Stimulated activated CD4-positive, alpha-beta T cell treated with anti-CD3 and anti-CD28 coated beads, Interleukin-15, amount 100 ng/mL, for 48 hours (primary cell): ENCODE measurements at regions not wholly inside any gene's neighbourhood (a gene's known extent, or its start where the extent isn't known, plus 50 kb on each side); places are given as distances from the start of the nearest gene placed in this dataset.

Source experiments
- DNase-seq, 2 donors: peaks; one replicate each; pipeline ENCODE4 v3.0.0-alpha.2; 2020; ENCODE audit warnings: low read depth in 2 of 2

- no peak for DNase-seq
Observed at GRCh38 chr9:107723015-107723414, 233.4 kb upstream of the KLF4 start.

- no peak for DNase-seq
Observed at GRCh38 chr9:107721705-107722245, 232.2 kb upstream of the KLF4 start.

GRCh38 chr9:107720501-107720900 lies 230.9 kb upstream of the KLF4 start:
- DNase-seq: no peak

- DNase-seq: no peak
Observed at GRCh38 chr9:107717529-107718314, 228.2 kb upstream of the KLF4 start.

- no peak for DNase-seq
Observed at GRCh38 chr9:107715740-107716139, 226.2 kb upstream of the KLF4 start.

GRCh38 chr9:107713470-107713869 lies 223.9 kb upstream of the KLF4 start:
- no peak for DNase-seq

GRCh38 chr9:107712390-107712789 lies 222.8 kb upstream of the KLF4 start:
- no peak for DNase-seq

- no peak for DNase-seq
Observed at GRCh38 chr9:107711542-107711941, 222.0 kb upstream of the KLF4 start.

GRCh38 chr9:107710953-107711352 lies 221.4 kb upstream of the KLF4 start:
- DNase-seq: no peak

- no peak for DNase-seq
Observed at GRCh38 chr9:107710546-107710945, 221.0 kb upstream of the KLF4 start.

GRCh38 chr9:107708791-107709190 lies 219.2 kb upstream of the KLF4 start:
- DNase-seq: no peak

GRCh38 chr9:107707915-107708441 lies 218.4 kb upstream of the KLF4 start:
- no peak for DNase-seq

- no peak for DNase-seq
Observed at GRCh38 chr9:107707428-107707837, 217.9 kb upstream of the KLF4 start.

- DNase-seq: no peak
Observed at GRCh38 chr9:107706701-107707427, 217.3 kb upstream of the KLF4 start.

- no peak for DNase-seq
Observed at GRCh38 chr9:107705521-107705920, 216.0 kb upstream of the KLF4 start.

GRCh38 chr9:107704774-107705173 lies 215.2 kb upstream of the KLF4 start:
- no peak for DNase-seq

- no peak for DNase-seq
Observed at GRCh38 chr9:107703651-107704050, 214.1 kb upstream of the KLF4 start.

GRCh38 chr9:107700847-107701246 lies 211.3 kb upstream of the KLF4 start:
- no peak for DNase-seq

- no peak for DNase-seq
Observed at GRCh38 chr9:107699231-107699630, 209.7 kb upstream of the KLF4 start.

- DNase-seq: no peak
Observed at GRCh38 chr9:107698779-107699178, 209.2 kb upstream of the KLF4 start.

GRCh38 chr9:107696302-107696701 lies 206.7 kb upstream of the KLF4 start:
- no peak for DNase-seq

- DNase-seq: no peak
Observed at GRCh38 chr9:107694390-107694789, 204.8 kb upstream of the KLF4 start.
